Karpas-422 (cell line): ENCODE measurements at regions not wholly inside any gene's neighbourhood (a gene's known extent, or its start where the extent isn't known, plus 50 kb on each side); places are given as distances from the start of the nearest gene placed in this dataset.
"Not testable (repeated sequence)": the region's sequence is repeated elsewhere in the genome, so short reads cannot be mapped to it uniquely, and the experiment has no call there.

Experiments
- DNase-seq: peaks from one replicate; pipeline ENCODE4 v3.0.0-alpha.2; 2015
- H2AFZ ChIP-seq: fragments of 200-600 bp; sonication (generic); 2 replicates; pipeline ENCODE4 v1.6.1; 2014; ENCODE audit warnings: antibody characterized with exemption, low read length, mixed read lengths
- H3K27ac ChIP-seq: fragments of 200-600 bp; sonication (generic); 2 replicates; pipeline ENCODE4 v1.5.1; 2014; ENCODE audit warnings: mild to moderate bottlenecking, low read length, moderate library complexity
- H3K27me3 ChIP-seq: fragments of 200-600 bp; sonication (generic); 2 replicates; pipeline ENCODE4 v1.6.1; 2014; ENCODE audit warnings: low read length, mixed read lengths
- H3K36me3 ChIP-seq: fragments of 200-600 bp; sonication (generic); 2 replicates; pipeline ENCODE4 v1.6.1; 2014; ENCODE audit warnings: low read length, mixed read lengths; ENCODE audit not compliant: insufficient read depth
- H3K4me1 ChIP-seq: fragments of 200-600 bp; sonication (generic); 2 replicates; pipeline ENCODE4 v1.6.1; 2014; ENCODE audit warnings: mild to moderate bottlenecking, low read length, mixed read lengths
- H3K4me2 ChIP-seq: fragments of 200-600 bp; sonication (generic); 2 replicates; pipeline ENCODE4 v1.6.1; 2014; ENCODE audit warnings: low read length, low read depth, mild to moderate bottlenecking; ENCODE audit not compliant: poor library complexity, severe bottlenecking
- H3K4me3 ChIP-seq: fragments of 200-600 bp; sonication (generic); 2 replicates; pipeline ENCODE4 v1.5.1; 2014; ENCODE audit warnings: mild to moderate bottlenecking, antibody characterized with exemption, low read length, mixed read lengths
- H3K79me2 ChIP-seq: fragments of 200-600 bp; sonication (generic); 2 replicates; pipeline ENCODE4 v1.6.1; 2014; ENCODE audit warnings: mild to moderate bottlenecking, low read length, mixed read lengths
- H3K9ac ChIP-seq: fragments of 200-600 bp; sonication (generic); 2 replicates; pipeline ENCODE4 v1.6.0; 2014; ENCODE audit warnings: low read length
- H3K9me2 ChIP-seq: fragments of 200-600 bp; sonication (generic), shearing (Covaris generic); replicated peaks from 2 replicates; pipeline ENCODE4 v1.6.0; 2014; ENCODE audit warnings: mild to moderate bottlenecking, low read length, moderate library complexity; ENCODE audit not compliant: insufficient read depth
- H3K9me3 ChIP-seq: fragments of 300-700, 200-600 bp; sonication (generic); 2 replicates; pipeline ENCODE4 v1.6.1; 2014; ENCODE audit warnings: low read length, mixed read lengths
- H4K20me1 ChIP-seq: fragments of 200-600 bp; sonication (generic); 2 replicates; pipeline ENCODE4 v1.6.1; 2014; ENCODE audit warnings: mild to moderate bottlenecking, antibody characterized with exemption, low read length, low read depth; ENCODE audit not compliant: insufficient read depth

DNA sequence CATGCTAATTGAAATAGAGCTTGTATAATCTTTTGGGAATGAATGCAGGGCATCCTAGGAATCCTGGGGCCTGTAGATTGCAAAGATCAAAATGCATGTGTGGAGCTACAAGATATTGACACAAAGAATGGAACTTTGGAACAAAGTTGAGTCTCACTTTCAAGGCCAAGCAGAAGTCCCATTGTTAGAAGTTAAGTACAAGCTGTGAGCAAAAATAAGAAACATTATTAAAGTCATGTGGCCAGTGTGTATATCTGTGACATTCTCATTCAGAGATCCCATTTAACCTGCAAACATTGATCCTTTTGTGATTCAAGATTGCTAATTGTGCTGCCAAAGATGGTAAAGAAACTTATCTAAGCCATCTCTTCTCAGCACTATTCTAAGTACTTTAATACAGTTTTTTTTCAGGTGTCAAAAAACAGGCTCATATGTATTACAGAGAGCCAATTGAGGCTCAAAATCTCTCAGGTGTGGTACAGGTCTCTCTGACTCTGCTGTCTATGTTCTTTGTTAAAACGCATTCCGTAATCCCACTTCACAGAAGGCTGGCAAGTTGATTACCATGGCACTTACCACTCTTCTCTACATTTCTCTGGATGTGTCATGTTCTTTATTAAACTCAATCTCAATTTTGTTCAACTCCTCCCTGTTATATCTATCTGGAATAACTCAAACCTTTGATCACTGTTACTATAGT lies 704.4 kb upstream of the NEGR1 start:
- Histone ChIP-seq H3K4me1 (no peaks in the 10 kb centered on the region), H2AFZ (no peak overlapping the region), H3K79me2 (no peaks in the 10 kb centered on the region), H3K9me2 (no peaks in the 10 kb centered on the region), H3K9me3 (0 out of 2 replicates have a peak, but pooled peaks cover 3% of the 10 kb centered on the region), H4K20me1 (no peaks in the 10 kb centered on the region), H3K4me2 (no peak overlapping the region), H3K9ac (no peak overlapping the region), H3K4me3 (no peak overlapping the region), H3K27me3 (no peaks in the 10 kb centered on the region), H3K36me3 (no peaks in the 10 kb centered on the region), H3K27ac (no peak overlapping the region)
- DNase-seq: no peak

DNA sequence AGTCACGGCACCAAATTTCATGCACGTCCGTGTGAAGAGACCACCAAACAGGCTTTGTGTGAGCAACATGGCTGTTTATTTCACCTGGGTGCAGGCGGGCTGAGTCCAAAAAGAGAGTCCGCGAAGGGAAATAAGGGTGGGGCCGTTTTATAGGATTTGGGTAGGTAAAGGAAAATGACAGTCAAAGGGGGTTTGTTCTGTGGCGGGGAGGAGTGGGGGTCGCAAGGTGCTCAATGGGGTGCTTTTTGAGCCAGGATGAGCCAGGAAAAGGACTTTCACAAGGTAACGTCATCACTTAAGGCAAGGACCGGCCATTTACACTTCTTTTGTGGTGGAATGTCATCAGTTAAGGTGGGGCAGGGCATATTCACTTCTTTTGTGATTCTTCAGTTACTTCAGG lies 702.7 kb upstream of the NEGR1 start:
- H3K4me1 ChIP-seq, H3K27ac ChIP-seq, H3K9ac ChIP-seq: not testable (repeated sequence)

GRCh38 chr1:72983011-72983410 lies 700.7 kb upstream of the NEGR1 start:
- H3K36me3 ChIP-seq, H3K9me3 ChIP-seq, H3K4me3 ChIP-seq, H3K9me2 ChIP-seq, H3K79me2 ChIP-seq, H2AFZ ChIP-seq, DNase-seq, H3K9ac ChIP-seq, H3K4me1 ChIP-seq, H3K4me2 ChIP-seq, H3K27me3 ChIP-seq, H3K27ac ChIP-seq, H4K20me1 ChIP-seq: not testable (repeated sequence)

More for the DNA sequence above, 702.7 kb upstream of the NEGR1 start:
- H3K9me2 ChIP-seq, H4K20me1 ChIP-seq, H3K4me2 ChIP-seq, H3K36me3 ChIP-seq, H3K4me3 ChIP-seq, DNase-seq, H3K9me3 ChIP-seq, H3K79me2 ChIP-seq, H2AFZ ChIP-seq, H3K27me3 ChIP-seq: not testable (repeated sequence)

DNA sequence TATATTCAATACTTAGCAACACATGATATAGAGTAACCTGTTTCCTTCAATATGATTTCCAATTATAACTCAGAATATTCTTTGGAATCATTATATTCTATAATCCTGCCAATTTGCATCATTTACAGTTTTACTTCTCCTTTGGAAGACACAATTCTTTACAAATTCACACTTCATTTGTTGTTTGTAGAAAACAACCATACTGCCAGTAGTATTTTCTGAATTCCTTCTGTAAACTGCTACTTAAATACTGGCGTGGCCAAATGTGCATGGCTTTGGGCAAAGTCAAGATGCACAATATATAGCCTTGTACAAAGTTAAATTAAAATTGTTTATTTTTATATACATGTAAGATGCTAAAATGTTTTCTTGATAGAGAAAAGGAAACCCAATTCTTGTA lies 687.1 kb upstream of the NEGR1 start:
- Histone ChIP-seq H2AFZ (no peak overlapping the region), H3K9me2 (no peaks in the 10 kb centered on the region), H4K20me1 (no peaks in the 10 kb centered on the region), H3K79me2 (no peaks in the 10 kb centered on the region), H3K4me1 (no peaks in the 10 kb centered on the region), H3K9me3 (peaks cover 27% of the 10 kb centered on the region), H3K36me3 (no peaks in the 10 kb centered on the region), H3K4me3 (no peak overlapping the region), H3K9ac (no peak overlapping the region), H3K27ac (no peak overlapping the region), H3K4me2 (no peak overlapping the region), H3K27me3 (no peaks in the 10 kb centered on the region)
- DNase-seq: no peak

DNA sequence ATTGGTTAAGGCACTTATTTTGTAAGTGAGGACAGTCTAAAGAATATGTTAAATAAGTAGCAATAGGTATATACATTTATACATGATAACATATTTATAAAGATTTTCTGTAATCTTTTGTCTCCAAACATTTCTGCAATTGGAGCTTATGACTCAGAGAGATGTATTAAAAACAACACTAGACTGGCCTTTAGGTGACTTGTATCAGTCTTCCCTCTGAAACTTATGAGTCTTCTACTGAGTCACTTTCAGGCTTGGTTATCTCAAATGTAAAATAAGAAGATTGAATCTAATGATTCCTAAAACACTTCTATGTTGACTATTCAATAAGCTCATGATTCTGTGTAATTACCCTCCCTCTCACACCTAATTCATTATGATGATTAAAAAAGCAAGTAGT lies 672.6 kb upstream of the NEGR1 start:
- no peaks in the 10 kb centered on the region for H3K9me2 ChIP-seq
- no peaks in the 10 kb centered on the region for H4K20me1 ChIP-seq

GRCh38 chr1:72950900-72951299 lies 668.6 kb upstream of the NEGR1 start:
- H3K27ac ChIP-seq, H3K79me2 ChIP-seq, H3K4me1 ChIP-seq, H3K9me2 ChIP-seq, DNase-seq, H4K20me1 ChIP-seq, H3K4me2 ChIP-seq, H3K36me3 ChIP-seq, H3K9ac ChIP-seq, H3K4me3 ChIP-seq, H2AFZ ChIP-seq, H3K27me3 ChIP-seq: not testable (repeated sequence)
- peaks cover 38% of the 10 kb centered on the region for H3K9me3 ChIP-seq

More for the DNA sequence above, 672.6 kb upstream of the NEGR1 start:
- H3K9me3 ChIP-seq: peaks cover 54% of the 10 kb centered on the region
- no peak overlapping the region for H3K27ac ChIP-seq
- H3K4me3 ChIP-seq: no peak overlapping the region
- no peak for DNase-seq
- H3K79me2 ChIP-seq: no peaks in the 10 kb centered on the region
- H3K27me3 ChIP-seq: no peaks in the 10 kb centered on the region
- no peak overlapping the region for H3K4me2 ChIP-seq
- no peaks in the 10 kb centered on the region for H3K36me3 ChIP-seq
- H3K4me1 ChIP-seq: no peaks in the 10 kb centered on the region
- H2AFZ ChIP-seq: no peak overlapping the region
- H3K9ac ChIP-seq: no peak overlapping the region

DNA sequence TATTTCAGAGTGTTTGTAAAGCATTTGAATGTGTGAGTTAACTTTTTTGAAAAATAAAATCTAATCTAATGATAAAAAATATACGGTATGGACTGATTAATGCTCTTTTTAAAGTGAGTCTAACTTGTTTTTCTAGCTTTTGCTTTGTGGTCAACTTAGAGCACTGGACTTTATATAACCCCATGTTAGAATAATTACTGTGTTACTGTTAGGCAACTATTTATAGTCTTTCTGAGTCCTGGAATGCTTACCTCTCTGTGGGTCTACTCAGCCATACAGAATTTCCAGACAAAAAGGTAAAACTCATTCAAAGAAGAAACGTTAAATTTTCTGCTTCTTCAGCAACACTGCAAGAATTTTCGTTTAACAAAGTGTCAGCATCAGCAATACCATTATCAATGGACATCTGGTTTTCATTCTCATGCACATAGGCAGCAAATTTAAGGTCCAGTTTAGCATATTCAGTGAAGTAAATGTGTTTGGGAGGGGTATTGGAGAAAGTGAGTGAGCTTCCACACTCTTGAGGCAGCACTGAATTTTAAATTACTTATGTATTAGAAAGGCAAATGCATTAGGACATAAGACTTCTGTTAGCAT lies 664.7 kb upstream of the NEGR1 start:
- Histone ChIP-seq H3K9me2 (no peaks in the 10 kb centered on the region), H3K9ac (no peak overlapping the region), H2AFZ (no peak overlapping the region)

GRCh38 chr1:72942008-72942407 lies 659.7 kb upstream of the NEGR1 start:
- H3K4me2 ChIP-seq: no peak overlapping the region
- no peaks in the 10 kb centered on the region for H4K20me1 ChIP-seq
- no peak overlapping the region for H2AFZ ChIP-seq
- H3K79me2 ChIP-seq: no peaks in the 10 kb centered on the region
- DNase-seq: no peak
- H3K9me3 ChIP-seq: peaks cover 21% of the 10 kb centered on the region
- H3K9me2 ChIP-seq: no peaks in the 10 kb centered on the region
- H3K4me1 ChIP-seq: no peaks in the 10 kb centered on the region
- H3K36me3 ChIP-seq: no peaks in the 10 kb centered on the region
- H3K9ac ChIP-seq: no peak overlapping the region
- no peak overlapping the region for H3K4me3 ChIP-seq
- no peak overlapping the region for H3K27ac ChIP-seq
- H3K27me3 ChIP-seq: no peaks in the 10 kb centered on the region

More for the DNA sequence above, 664.7 kb upstream of the NEGR1 start:
- Histone ChIP-seq H3K27me3 (no peaks in the 10 kb centered on the region), H3K79me2 (no peaks in the 10 kb centered on the region), H4K20me1 (no peaks in the 10 kb centered on the region), H3K4me2 (no peak overlapping the region), H3K4me3 (no peak overlapping the region), H3K27ac (no peak overlapping the region), H3K9me3 (peaks cover 35% of the 10 kb centered on the region), H3K36me3 (no peaks in the 10 kb centered on the region), H3K4me1 (no peaks in the 10 kb centered on the region)
- DNase-seq: no peak
